Left lung (tissue), 4 donors: ENCODE measurements at regions not wholly inside any gene's neighbourhood (a gene's known extent, or its start where the extent isn't known, plus 50 kb on each side); places are given as distances from the start of the nearest gene placed in this dataset.

ENCODE experiments used
- ATAC-seq: fragments of 200-7000 bp; cut with Tn5 transposase; one replicate; pipeline ENCODE4 v1.9.1; 2020; ENCODE audit warnings: moderate library complexity
- DNase-seq, 4 donors: peaks; one replicate each; pipeline ENCODE4 v3.0.0-alpha.2; 2013 to 2020
- H3K27ac ChIP-seq, 2 donors: fragments of 200-600 bp; sonication (generic) in 1 of 2; one replicate each; pipeline versions ENCODE4 v1.5.0 to v1.8.0; 2020 to 2021
- H3K27me3 ChIP-seq, 2 donors: fragments of 200-600 bp; sonication (generic) in 1 of 2; one replicate each; pipeline versions ENCODE4 v1.5.0 to v1.8.0; 2020 to 2021
- H3K36me3 ChIP-seq, 2 donors: fragments of 200-600 bp; sonication (generic) in 1 of 2; one replicate each; pipeline versions ENCODE4 v1.5.0 to v1.8.0; 2020 to 2021
- H3K4me1 ChIP-seq, 2 donors: fragments of 200-600 bp; one replicate each; pipeline ENCODE4 v1.8.0; 2021
- H3K4me3 ChIP-seq, 2 donors: fragments of 200-600 bp; sonication (generic) in 1 of 2; one replicate each; pipeline versions ENCODE4 v1.5.0 to v1.8.0; 2020 to 2021; ENCODE audit warnings: mild to moderate bottlenecking in 1 of 2
- H3K9me3 ChIP-seq, 2 donors: fragments of 200-600 bp; sonication (generic) in 1 of 2; one replicate each; pipeline versions ENCODE4 v1.5.0 to v1.8.0; 2020 to 2021
- CTCF ChIP-seq, 2 donors: fragments of 200-600 bp; sonication (generic) in 1 of 2; IDR thresholded peaks; one replicate each; pipeline versions ENCODE4 v1.5.0 to v1.8.0; 2021; ENCODE audit warnings: antibody characterized with exemption in 2 of 2
- intact Hi-C, 2 donors: fragments of 100-400 bp; cut with DNase I; formaldehyde crosslinking; loops; one replicate each; pipeline versions ENCODE4 v1.11.2 to v1.14.2; 2022
- donor health status: DM: no; HTN: yes; CAD: no.
- donor health status: DM: no; HTN: no; CAD: no.

- intact Hi-C loops, result no loop called here
- TF ChIP-seq CTCF (IDR thresholded peaks at IDR 0.05), result no peak
- DNase-seq, result peak in 2 of 4 donors; percentile 12 to 26
- H3K27me3 ChIP-seq, result no peaks in the 10 kb centered on the region
- ATAC-seq, result no peak
- H3K9me3 ChIP-seq, result no peaks in the 10 kb centered on the region
- no peak overlapping the region for H3K27ac ChIP-seq
- H3K4me1 ChIP-seq, result no peaks in the 10 kb centered on the region
- no peak overlapping the region for H3K4me3 ChIP-seq
- H3K36me3 ChIP-seq, result no peaks in the 10 kb centered on the region
Observed at GRCh38 chr1:112040891-112041740, 51.6 kb upstream of the KCND3 start.

DNA sequence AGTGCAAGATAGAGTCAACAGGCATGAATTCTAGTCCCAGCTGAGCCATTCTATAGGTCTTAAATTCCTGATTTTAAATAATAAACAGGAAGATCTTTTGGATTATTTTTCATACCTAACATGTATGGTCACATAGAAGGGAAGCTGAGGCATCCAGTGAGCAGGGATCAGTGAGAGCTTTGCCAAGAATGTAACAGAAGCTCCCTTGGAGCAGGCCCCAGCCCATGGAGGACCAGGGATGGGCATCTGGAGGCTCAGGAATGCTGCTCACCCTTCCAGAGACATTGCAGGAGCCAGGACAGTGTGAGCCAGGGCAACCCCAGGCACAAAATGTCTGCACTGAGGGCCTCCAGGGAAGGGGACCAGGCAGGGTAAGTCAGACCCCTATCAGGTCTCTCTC lies 54.4 kb upstream of the KCND3 start:
- ATAC-seq (no peak), DNase-seq (no peak)
- H3K27ac ChIP-seq, result no peak overlapping the region
- no peaks in the 10 kb centered on the region for H3K27me3 ChIP-seq
- no peaks in the 10 kb centered on the region for H3K4me1 ChIP-seq
- no peaks in the 10 kb centered on the region for H3K9me3 ChIP-seq
- no peak overlapping the region for H3K4me3 ChIP-seq
- no peaks in the 10 kb centered on the region for H3K36me3 ChIP-seq
- intact Hi-C loops, result no loop called here
- no peak for TF ChIP-seq CTCF (IDR thresholded peaks at IDR 0.05)

DNA sequence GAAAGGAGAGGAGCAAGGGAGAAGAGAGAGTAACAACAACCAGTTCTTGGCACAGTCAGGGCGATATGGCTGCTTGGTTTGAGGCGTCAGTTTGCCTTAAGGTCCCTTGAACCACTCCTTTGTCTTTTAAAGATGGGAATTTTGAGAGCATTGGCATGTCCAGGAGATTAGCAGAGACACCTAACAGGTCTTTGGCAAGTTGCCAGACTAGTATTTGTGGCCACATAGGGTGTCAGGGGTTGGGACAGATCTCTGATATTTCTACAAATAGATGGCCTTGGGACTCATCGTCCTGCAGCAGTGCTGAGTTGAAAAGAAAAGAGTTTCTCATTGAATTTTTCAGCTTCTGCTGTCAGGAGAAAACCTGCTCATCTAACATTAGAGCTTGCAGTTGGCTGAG lies 55.3 kb upstream of the KCND3 start:
- intact Hi-C loops, result no loop called here
- ATAC-seq (no peak), DNase-seq (no peak)
- Histone ChIP-seq H3K4me1 (no peaks in the 10 kb centered on the region), H3K27ac (no peak overlapping the region), H3K9me3 (no peaks in the 10 kb centered on the region), H3K4me3 (no peak overlapping the region), H3K36me3 (no peaks in the 10 kb centered on the region), H3K27me3 (no peaks in the 10 kb centered on the region)
- no peak for TF ChIP-seq CTCF (IDR thresholded peaks at IDR 0.05)

DNA sequence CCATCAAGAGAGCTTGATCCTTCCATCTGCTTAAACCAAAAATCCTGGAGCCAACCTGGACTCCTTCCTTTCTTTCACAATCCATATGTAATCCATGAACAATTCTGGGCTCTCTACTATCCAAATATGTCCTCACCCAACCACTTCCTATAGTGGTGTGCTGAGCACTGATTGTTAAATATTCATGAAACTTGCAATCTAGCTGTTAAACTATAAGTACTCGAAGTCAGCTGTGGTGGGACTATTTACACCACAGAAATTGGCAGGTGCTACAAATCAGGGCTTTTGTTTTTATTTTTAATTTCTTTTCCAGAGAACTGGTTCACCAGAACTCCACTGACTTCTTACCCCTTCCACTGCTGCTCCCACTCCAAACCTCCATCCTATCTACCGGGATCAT lies 57.2 kb upstream of the KCND3 start:
- no peak overlapping the region for H3K4me3 ChIP-seq
- H3K27me3 ChIP-seq, result no peaks in the 10 kb centered on the region
- ATAC-seq (no peak), DNase-seq (no peak)
- intact Hi-C loops, result no loop called here
- no peaks in the 10 kb centered on the region for H3K4me1 ChIP-seq
- no peak overlapping the region for H3K27ac ChIP-seq
- TF ChIP-seq CTCF (IDR thresholded peaks at IDR 0.05), result no peak
- no peaks in the 10 kb centered on the region for H3K36me3 ChIP-seq
- H3K9me3 ChIP-seq, result no peaks in the 10 kb centered on the region

DNA sequence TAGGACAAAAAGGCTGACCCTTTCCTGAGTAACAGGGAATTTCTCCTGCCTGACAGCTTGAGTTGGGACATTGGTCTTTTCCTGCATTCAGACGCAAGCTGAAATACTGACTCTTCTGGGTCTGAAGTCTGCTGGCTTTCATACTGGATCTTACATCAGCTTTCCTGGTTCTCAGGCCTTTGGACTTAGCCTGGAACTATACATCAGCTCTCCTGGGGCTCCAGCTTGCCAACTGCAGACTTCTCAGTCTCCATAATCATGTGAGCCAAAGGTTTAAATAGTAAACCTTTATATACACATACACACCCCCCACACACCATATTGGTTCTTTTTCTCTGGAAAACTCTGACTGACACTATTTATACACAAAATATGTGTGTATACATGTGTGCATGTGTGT lies 59.0 kb upstream of the KCND3 start:
- intact Hi-C loops, result no loop called here
- Histone ChIP-seq H3K36me3 (no peaks in the 10 kb centered on the region), H3K4me1 (no peaks in the 10 kb centered on the region), H3K9me3 (no peaks in the 10 kb centered on the region), H3K27me3 (no peaks in the 10 kb centered on the region), H3K4me3 (no peak overlapping the region), H3K27ac (no peak overlapping the region)
- DNase-seq (no peak), ATAC-seq (no peak)
- TF ChIP-seq CTCF (IDR thresholded peaks at IDR 0.05), result no peak
